ENCODE measurements at regions not wholly inside any gene's neighbourhood (a gene's known extent, or its start where the extent isn't known, plus 50 kb on each side); places are given as distances from the start of the nearest gene placed in this dataset.

- TF ChIP-seq FOXP2 (optimal IDR thresholded peaks at IDR 0.05; ENCODE audit: borderline replicate concordance, extremely low read depth, extremely low read length, insufficient read depth) (no peak), TAF1 (IDR thresholded peaks at IDR 0.05; ENCODE audit: borderline replicate concordance, insufficient read depth, low read length) (no peak), REST (IDR thresholded peaks at IDR 0.05; ENCODE audit: insufficient read depth in 1 of 2, low read depth in 2 of 2, low read length in 2 of 2) (no peak), POLR2AphosphoS5 (IDR thresholded peaks at IDR 0.05; ENCODE audit: low read depth, low read length) (no peak), SIN3A (IDR thresholded peaks at IDR 0.05; ENCODE audit: borderline replicate concordance, insufficient read depth, low read length) (no peak)
Observed at GRCh38 chr10:70939441-70940003, 51.2 kb upstream of the PCBD1 start.

GRCh38 chr10:70940834-70941568, 52.6 kb upstream of the PCBD1 start:
- TF ChIP-seq FOXP2 (optimal IDR thresholded peaks at IDR 0.05; ENCODE audit: borderline replicate concordance, extremely low read depth, extremely low read length, insufficient read depth) (no peak), POLR2AphosphoS5 (IDR thresholded peaks at IDR 0.05; ENCODE audit: low read depth, low read length) (no peak), SIN3A (IDR thresholded peaks at IDR 0.05; ENCODE audit: borderline replicate concordance, insufficient read depth, low read length) (no peak), TAF1 (IDR thresholded peaks at IDR 0.05; ENCODE audit: borderline replicate concordance, insufficient read depth, low read length) (no peak), REST (IDR thresholded peaks at IDR 0.05; ENCODE audit: insufficient read depth in 1 of 2, low read depth in 2 of 2, low read length in 2 of 2) (no peak)

GRCh38 chr10:70942125-70942524, 53.8 kb upstream of the PCBD1 start:
- TF ChIP-seq REST (IDR thresholded peaks at IDR 0.05; ENCODE audit: insufficient read depth in 1 of 2, low read depth in 2 of 2, low read length in 2 of 2) (no peak), POLR2AphosphoS5 (IDR thresholded peaks at IDR 0.05; ENCODE audit: low read depth, low read length) (no peak), FOXP2 (optimal IDR thresholded peaks at IDR 0.05; ENCODE audit: borderline replicate concordance, extremely low read depth, extremely low read length, insufficient read depth) (no peak), TAF1 (IDR thresholded peaks at IDR 0.05; ENCODE audit: borderline replicate concordance, insufficient read depth, low read length) (no peak), SIN3A (IDR thresholded peaks at IDR 0.05; ENCODE audit: borderline replicate concordance, insufficient read depth, low read length) (no peak)

GRCh38 chr10:70942725-70943124, 54.4 kb upstream of the PCBD1 start:
- no peak for TF ChIP-seq FOXP2 (optimal IDR thresholded peaks at IDR 0.05; ENCODE audit: borderline replicate concordance, extremely low read depth, extremely low read length, insufficient read depth)
- TF ChIP-seq SIN3A (IDR thresholded peaks at IDR 0.05; ENCODE audit: borderline replicate concordance, insufficient read depth, low read length) = no peak
- no peak for TF ChIP-seq TAF1 (IDR thresholded peaks at IDR 0.05; ENCODE audit: borderline replicate concordance, insufficient read depth, low read length)
- no peak for TF ChIP-seq POLR2AphosphoS5 (IDR thresholded peaks at IDR 0.05; ENCODE audit: low read depth, low read length)
- TF ChIP-seq REST (IDR thresholded peaks at IDR 0.05; ENCODE audit: insufficient read depth in 1 of 2, low read depth in 2 of 2, low read length in 2 of 2) = no peak

Measured in PFSK-1 (cell line).